Medulla oblongata (tissue), 1 donor: ENCODE measurements at regions not wholly inside any gene's neighbourhood (a gene's known extent, or its start where the extent isn't known, plus 50 kb on each side); places are given as distances from the start of the nearest gene placed in this dataset.
"Not testable (repeated sequence)": the region's sequence is repeated elsewhere in the genome, so short reads cannot be mapped to it uniquely, and the experiment has no call there.

ENCODE experiments used
- DNase-seq: peaks from one replicate; pipeline ENCODE4 v3.0.0-alpha.2; 2015; ENCODE audit errors: extremely low spot score

- no peak for DNase-seq
These were observed 259.6 kb downstream of the CCER1 start for GRCh38 chr12:90695415-90695814.

GRCh38 chr12:90690120-90690519, 264.9 kb downstream of the CCER1 start:
- DNase-seq, result no peak

GRCh38 chr12:90687682-90688081, 267.3 kb downstream of the CCER1 start:
- not testable (repeated sequence) for DNase-seq

GRCh38 chr12:90683871-90684270, 271.1 kb downstream of the CCER1 start:
- DNase-seq, result no peak

GRCh38 chr12:90682398-90682797, 272.6 kb downstream of the CCER1 start:
- no peak for DNase-seq

GRCh38 chr12:90679674-90680073, 275.3 kb downstream of the CCER1 start:
- DNase-seq, result no peak

GRCh38 chr12:90677552-90677951, 277.4 kb downstream of the CCER1 start:
- no peak for DNase-seq

GRCh38 chr12:90677055-90677454, 277.9 kb downstream of the CCER1 start:
- DNase-seq, result no peak

- DNase-seq, result no peak
These were observed 279.9 kb downstream of the CCER1 start for GRCh38 chr12:90675106-90675505.

- no peak for DNase-seq
These were observed 282.9 kb downstream of the CCER1 start for GRCh38 chr12:90672081-90672480.

GRCh38 chr12:90663949-90664348, 291.0 kb downstream of the CCER1 start:
- not testable (repeated sequence) for DNase-seq

- DNase-seq, result no peak
These were observed 295.9 kb downstream of the CCER1 start for GRCh38 chr12:90659060-90659459.

GRCh38 chr12:90653040-90653439, 301.9 kb downstream of the CCER1 start:
- no peak for DNase-seq

- DNase-seq, result no peak
These were observed 302.7 kb downstream of the CCER1 start for GRCh38 chr12:90652280-90652679.

- DNase-seq, result no peak
These were observed 309.8 kb downstream of the CCER1 start for GRCh38 chr12:90645181-90645580.

- no peak for DNase-seq
These were observed 323.3 kb downstream of the CCER1 start for GRCh38 chr12:90631591-90632212.

- no peak for DNase-seq
These were observed 325.0 kb downstream of the CCER1 start for GRCh38 chr12:90630006-90630405.

- DNase-seq, result no peak
These were observed 326.8 kb downstream of the CCER1 start for GRCh38 chr12:90628213-90628612.

GRCh38 chr12:90627180-90627896, 327.6 kb downstream of the CCER1 start:
- DNase-seq, result no peak

GRCh38 chr12:90622431-90622830, 332.5 kb downstream of the CCER1 start:
- no peak for DNase-seq

- no peak for DNase-seq
These were observed 333.0 kb downstream of the CCER1 start for GRCh38 chr12:90621927-90622326.

- DNase-seq, result no peak
These were observed 335.0 kb downstream of the CCER1 start for GRCh38 chr12:90619943-90620342.

GRCh38 chr12:90618586-90618985, 336.4 kb downstream of the CCER1 start:
- no peak for DNase-seq

GRCh38 chr12:90611891-90612290, 343.1 kb downstream of the CCER1 start:
- DNase-seq, result no peak
